ENCODE measurements at regions not wholly inside any gene's neighbourhood (a gene's known extent, or its start where the extent isn't known, plus 50 kb on each side); places are given as distances from the start of the nearest gene placed in this dataset.

- CTCF ChIA-PET = no interaction called here
- no peaks in the 10 kb centered on the region for H3K9me3 ChIP-seq (ENCODE audit: low read depth, low read length, poor library complexity, severe bottlenecking)
- peaks cover 6% of the 10 kb centered on the region for H3K27me3 ChIP-seq (replicated peaks; ENCODE audit: insufficient read depth, low read depth, low read length, poor library complexity)
- no peaks in the 10 kb centered on the region for H3K4me1 ChIP-seq (ENCODE audit: insufficient read depth, low read length, poor library complexity, severe bottlenecking)
- H3K36me3 ChIP-seq (ENCODE audit: insufficient read depth, low read length, poor library complexity, severe bottlenecking) = no peaks in the 10 kb centered on the region
- no peak for DNase-seq (ENCODE audit: low spot score)
- no peak overlapping the region for H3K4me3 ChIP-seq (ENCODE audit: low read depth, low read length, poor library complexity, severe bottlenecking)
- POLR2A ChIA-PET (ENCODE audit: low non-redundant PET) = no interaction called here
- H3K27ac ChIP-seq (ENCODE audit: low read depth, low read length, poor library complexity, severe bottlenecking) = no peak overlapping the region
- intact Hi-C loops (cut with micrococcal nuclease; ENCODE audit: unreplicated experiment) = no loop called here
- TF ChIP-seq, protein P1, sequence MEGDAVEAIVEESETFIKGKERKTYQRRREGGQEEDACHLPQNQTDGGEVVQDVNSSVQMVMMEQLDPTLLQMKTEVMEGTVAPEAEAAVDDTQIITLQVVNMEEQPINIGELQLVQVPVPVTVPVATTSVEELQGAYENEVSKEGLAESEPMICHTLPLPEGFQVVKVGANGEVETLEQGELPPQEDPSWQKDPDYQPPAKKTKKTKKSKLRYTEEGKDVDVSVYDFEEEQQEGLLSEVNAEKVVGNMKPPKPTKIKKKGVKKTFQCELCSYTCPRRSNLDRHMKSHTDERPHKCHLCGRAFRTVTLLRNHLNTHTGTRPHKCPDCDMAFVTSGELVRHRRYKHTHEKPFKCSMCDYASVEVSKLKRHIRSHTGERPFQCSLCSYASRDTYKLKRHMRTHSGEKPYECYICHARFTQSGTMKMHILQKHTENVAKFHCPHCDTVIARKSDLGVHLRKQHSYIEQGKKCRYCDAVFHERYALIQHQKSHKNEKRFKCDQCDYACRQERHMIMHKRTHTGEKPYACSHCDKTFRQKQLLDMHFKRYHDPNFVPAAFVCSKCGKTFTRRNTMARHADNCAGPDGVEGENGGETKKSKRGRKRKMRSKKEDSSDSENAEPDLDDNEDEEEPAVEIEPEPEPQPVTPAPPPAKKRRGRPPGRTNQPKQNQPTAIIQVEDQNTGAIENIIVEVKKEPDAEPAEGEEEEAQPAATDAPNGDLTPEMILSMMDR (conservative IDR thresholded peaks at IDR 0.05; ENCODE audit: low read depth, low read length) = no peak
- TF ChIP-seq EZH2 (IDR thresholded peaks at IDR 0.05; ENCODE audit: borderline replicate concordance, low read depth, low read length, poor library complexity, severe bottlenecking) = no peak
- BruUV-seq (replicated peaks) = no TSS peak
Measured at GRCh38 chr3:68004091-68004490, 349.7 kb upstream of the SUCLG2 start.

- no TSS peak for BruUV-seq (replicated peaks)
- no peaks in the 10 kb centered on the region for H3K36me3 ChIP-seq (ENCODE audit: insufficient read depth, low read length, poor library complexity, severe bottlenecking)
- H3K4me3 ChIP-seq (ENCODE audit: low read depth, low read length, poor library complexity, severe bottlenecking) = no peak overlapping the region
- H3K4me1 ChIP-seq (ENCODE audit: insufficient read depth, low read length, poor library complexity, severe bottlenecking) = no peaks in the 10 kb centered on the region
- H3K9me3 ChIP-seq (ENCODE audit: low read depth, low read length, poor library complexity, severe bottlenecking) = no peaks in the 10 kb centered on the region
- ChIA-PET CTCF (no interaction called here), POLR2A (ENCODE audit: low non-redundant PET) (no interaction called here)
- TF ChIP-seq, protein P1 (conservative IDR thresholded peaks at IDR 0.05; ENCODE audit: low read depth, low read length) = no peak
- TF ChIP-seq EZH2 (IDR thresholded peaks at IDR 0.05; ENCODE audit: borderline replicate concordance, low read depth, low read length, poor library complexity, severe bottlenecking) = no peak
- H3K27me3 ChIP-seq (replicated peaks; ENCODE audit: insufficient read depth, low read depth, low read length, poor library complexity) = no peaks in the 10 kb centered on the region
- intact Hi-C loops (cut with micrococcal nuclease; ENCODE audit: unreplicated experiment) = no loop called here
- no peak overlapping the region for H3K27ac ChIP-seq (ENCODE audit: low read depth, low read length, poor library complexity, severe bottlenecking)
- DNase-seq (ENCODE audit: low spot score) = no peak
Measured at GRCh38 chr3:67998281-67998680, 343.9 kb upstream of the SUCLG2 start.

- Histone ChIP-seq H3K4me3 (ENCODE audit: low read depth, low read length, poor library complexity, severe bottlenecking) (no peak overlapping the region), H3K9me3 (ENCODE audit: low read depth, low read length, poor library complexity, severe bottlenecking) (no peaks in the 10 kb centered on the region), H3K27me3 (replicated peaks; ENCODE audit: insufficient read depth, low read depth, low read length, poor library complexity) (no peaks in the 10 kb centered on the region), H3K4me1 (ENCODE audit: insufficient read depth, low read length, poor library complexity, severe bottlenecking) (no peaks in the 10 kb centered on the region), H3K27ac (ENCODE audit: low read depth, low read length, poor library complexity, severe bottlenecking) (no peak overlapping the region), H3K36me3 (ENCODE audit: insufficient read depth, low read length, poor library complexity, severe bottlenecking) (no peaks in the 10 kb centered on the region)
- intact Hi-C loops (cut with micrococcal nuclease; ENCODE audit: unreplicated experiment) = no loop called here
- DNase-seq (ENCODE audit: low spot score) = no peak
- TF ChIP-seq, protein P1 (conservative IDR thresholded peaks at IDR 0.05; ENCODE audit: low read depth, low read length) = no peak
- TF ChIP-seq EZH2 (IDR thresholded peaks at IDR 0.05; ENCODE audit: borderline replicate concordance, low read depth, low read length, poor library complexity, severe bottlenecking) = no peak
- POLR2A ChIA-PET (ENCODE audit: low non-redundant PET) = no interaction called here
- no TSS peak for BruUV-seq (replicated peaks)
- CTCF ChIA-PET = no interaction called here
Measured at GRCh38 chr3:67995206-67995605, 340.8 kb upstream of the SUCLG2 start.
